DOHH2 (cell line): ENCODE measurements at regions not wholly inside any gene's neighbourhood (a gene's known extent, or its start where the extent isn't known, plus 50 kb on each side); places are given as distances from the start of the nearest gene placed in this dataset.

Experiments
- H3F3A ChIP-seq: fragments of 200-600 bp; sonication (generic), shearing (Covaris generic); 2 replicates; pipeline ENCODE4 v1.6.0; 2016; ENCODE audit warnings: antibody characterized with exemption, mild to moderate bottlenecking; ENCODE audit not compliant: control insufficient read depth, insufficient read depth
- H3K27ac ChIP-seq: fragments of 200-600 bp; sonication (generic); 2 replicates; pipeline ENCODE4 v1.5.1; 2014; ENCODE audit warnings: low read depth, mild to moderate bottlenecking, low read length, moderate library complexity
- H3K27me3 ChIP-seq: fragments of 200-600 bp; sonication (generic); 2 replicates; pipeline ENCODE4 v1.6.1; 2014; ENCODE audit warnings: mild to moderate bottlenecking, low read length, mixed read lengths; ENCODE audit not compliant: control insufficient read depth
- H3K36me3 ChIP-seq: fragments of 200-600 bp; sonication (generic); 2 replicates; pipeline ENCODE4 v1.6.1; 2014; ENCODE audit warnings: mild to moderate bottlenecking, low read length, moderate library complexity, mixed read lengths; ENCODE audit not compliant: control insufficient read depth
- H3K4me1 ChIP-seq: fragments of 200-600 bp; sonication (generic); 2 replicates; pipeline ENCODE4 v1.6.1; 2014; ENCODE audit warnings: mild to moderate bottlenecking, low read length, mixed read lengths; ENCODE audit not compliant: control insufficient read depth
- H3K4me2 ChIP-seq: fragments of 200-600 bp; sonication (generic); 2 replicates; pipeline ENCODE4 v1.6.0; 2014; ENCODE audit warnings: mild to moderate bottlenecking, low read length, moderate library complexity
- H3K4me3 ChIP-seq: fragments of 200-600 bp; sonication (generic); 2 replicates; pipeline ENCODE4 v1.5.1; 2014; ENCODE audit warnings: mild to moderate bottlenecking, low read length, mixed read lengths
- H3K79me2 ChIP-seq: fragments of 200-600 bp; sonication (generic); 2 replicates; pipeline ENCODE4 v1.6.1; 2014; ENCODE audit warnings: mild to moderate bottlenecking, low read length, mixed read lengths; ENCODE audit not compliant: control insufficient read depth
- H3K9me2 ChIP-seq: fragments of 200-600 bp; sonication (generic); replicated peaks from 2 replicates; pipeline ENCODE4 v1.6.1; 2014; ENCODE audit warnings: mild to moderate bottlenecking, low read length, mixed read lengths; ENCODE audit not compliant: control insufficient read depth
- H3K9me3 ChIP-seq: fragments of 200-600 bp; sonication (generic); 2 replicates; pipeline ENCODE4 v1.6.1; 2014; ENCODE audit warnings: antibody characterized with exemption, low read length, mixed read lengths; ENCODE audit not compliant: control insufficient read depth, insufficient read depth
- H4K20me1 ChIP-seq: fragments of 200-600 bp; sonication (generic); 2 replicates; pipeline ENCODE4 v1.6.0; 2014; ENCODE audit warnings: low read depth, mild to moderate bottlenecking, antibody characterized with exemption, low read length, moderate library complexity; ENCODE audit not compliant: control insufficient read depth, insufficient read depth
- CTCF ChIP-seq: fragments of 200-600 bp; sonication (generic); IDR thresholded peaks from one replicate; pipeline ENCODE4 v1.5.1; 2014; ENCODE audit warnings: antibody characterized with exemption, mild to moderate bottlenecking, low read depth, low read length; ENCODE audit not compliant: poor library complexity, severe bottlenecking
- EZH2phosphoT487 ChIP-seq: fragments of 200-600 bp; sonication (generic); IDR thresholded peaks from 2 replicates; pipeline ENCODE4 v1.6.1; 2017; ENCODE audit warnings: borderline replicate concordance, mild to moderate bottlenecking, antibody characterized with exemption, low read length, moderate library complexity, mixed read lengths

GRCh38 chr4:20326977-20327376 is 75.3 kb downstream of the SLIT2 start:
- H3K27me3 ChIP-seq = no peaks in the 10 kb centered on the region
- H3K9me2 ChIP-seq = no peaks in the 10 kb centered on the region
- no peaks in the 10 kb centered on the region for H3F3A ChIP-seq
- TF ChIP-seq EZH2phosphoT487 (no peak), CTCF (no peak)
- no peak overlapping the region for H3K4me2 ChIP-seq
- H4K20me1 ChIP-seq = no peaks in the 10 kb centered on the region
- no peaks in the 10 kb centered on the region for H3K36me3 ChIP-seq
- no peaks in the 10 kb centered on the region for H3K79me2 ChIP-seq
- no peak overlapping the region for H3K27ac ChIP-seq
- H3K4me1 ChIP-seq = no peaks in the 10 kb centered on the region
- H3K9me3 ChIP-seq = no peaks in the 10 kb centered on the region
- no peak overlapping the region for H3K4me3 ChIP-seq

GRCh38 chr4:20327808-20328207 is 76.1 kb downstream of the SLIT2 start:
- H3K27ac ChIP-seq = no peak overlapping the region
- TF ChIP-seq EZH2phosphoT487 (no peak), CTCF (no peak)
- H3K4me3 ChIP-seq = no peak overlapping the region
- no peaks in the 10 kb centered on the region for H3K9me2 ChIP-seq
- H3K4me1 ChIP-seq = no peaks in the 10 kb centered on the region
- H3F3A ChIP-seq = no peaks in the 10 kb centered on the region
- no peaks in the 10 kb centered on the region for H3K27me3 ChIP-seq
- H3K79me2 ChIP-seq = no peaks in the 10 kb centered on the region
- H3K9me3 ChIP-seq = no peaks in the 10 kb centered on the region
- no peaks in the 10 kb centered on the region for H3K36me3 ChIP-seq
- no peak overlapping the region for H3K4me2 ChIP-seq
- no peaks in the 10 kb centered on the region for H4K20me1 ChIP-seq

- H3K27me3 ChIP-seq = no peaks in the 10 kb centered on the region
- H3K4me3 ChIP-seq = no peak overlapping the region
- no peaks in the 10 kb centered on the region for H3K9me3 ChIP-seq
- no peaks in the 10 kb centered on the region for H3K36me3 ChIP-seq
- H3K27ac ChIP-seq = no peak overlapping the region
- no peak overlapping the region for H3K4me2 ChIP-seq
- TF ChIP-seq CTCF (no peak), EZH2phosphoT487 (no peak)
- H3K4me1 ChIP-seq = no peaks in the 10 kb centered on the region
- H4K20me1 ChIP-seq = no peaks in the 10 kb centered on the region
- H3K79me2 ChIP-seq = no peaks in the 10 kb centered on the region
- no peaks in the 10 kb centered on the region; the same call in 1 of the 2 replicates for H3K9me2 ChIP-seq
- H3F3A ChIP-seq = no peaks in the 10 kb centered on the region
Measured at GRCh38 chr4:20331642-20332041, 79.9 kb downstream of the SLIT2 start.
